ENCODE measurements at regions not wholly inside any gene's neighbourhood (a gene's known extent, or its start where the extent isn't known, plus 50 kb on each side); places are given as distances from the start of the nearest gene placed in this dataset.
"Not testable (repeated sequence)": the region's sequence is repeated elsewhere in the genome, so short reads cannot be mapped to it uniquely, and the experiment has no call there.

DNA sequence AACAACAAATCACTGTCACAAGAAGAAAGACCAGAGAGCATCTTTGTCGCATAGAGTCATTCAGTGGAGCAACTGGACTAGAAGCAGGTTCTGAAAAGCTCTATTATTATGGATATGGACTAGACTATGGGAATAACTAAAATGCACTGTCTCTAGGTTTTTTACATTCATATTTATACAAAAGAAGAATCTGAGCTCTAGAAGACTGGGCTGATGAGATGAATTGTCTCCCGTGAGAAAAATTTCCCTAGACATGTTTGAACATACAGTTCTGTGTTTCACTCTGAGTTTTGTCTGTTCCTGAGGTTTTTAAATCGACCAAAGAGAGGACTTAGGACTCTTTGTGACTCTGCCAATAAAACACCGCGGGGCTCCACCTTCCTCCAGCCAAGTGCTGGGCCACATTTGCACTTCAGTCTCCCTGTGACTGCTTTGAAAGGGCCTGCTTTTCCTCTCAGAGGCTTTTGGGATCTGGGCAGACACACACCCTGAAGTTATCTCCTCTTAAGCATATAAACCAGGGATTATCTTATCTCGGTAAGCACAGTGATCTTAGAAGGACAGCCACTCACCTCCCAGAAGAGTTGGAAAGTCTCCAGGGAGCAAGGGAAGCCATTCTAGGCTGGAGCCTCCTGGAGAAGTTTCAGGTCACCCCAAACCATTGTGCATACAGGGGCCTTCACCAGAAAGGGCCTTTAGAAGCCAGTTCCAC lies 101.0 kb upstream of the JCAD start:
- Histone ChIP-seq H3K27ac (ENCODE audit: low read depth, low read length) (peak overlapping the region; percentile 12), H3K9ac (ENCODE audit: extremely low read depth, low read length, poor library complexity, severe bottlenecking) (no peak overlapping the region), H3K9me3 (ENCODE audit: control insufficient read depth, low read length) (peaks cover 17% of the 10 kb centered on the region), H3K27me3 (ENCODE audit: control insufficient read depth, insufficient read depth, low read length, poor library complexity, severe bottlenecking) (peaks cover 25% of the 10 kb centered on the region), H3K4me1 (ENCODE audit: control insufficient read depth, insufficient read depth, low read length) (no peaks in the 10 kb centered on the region), H3K36me3 (ENCODE audit: control insufficient read depth, insufficient read depth, low read length) (no peaks in the 10 kb centered on the region), H3K4me3 (ENCODE audit: low read length) (peak overlapping the region; percentile 37)
- Mint-ChIP-seq H3K36me3 (ENCODE audit: low read depth) (peaks cover 3% of the 10 kb centered on the region), H3K27ac (no peak overlapping the region), H3K4me1 (peaks cover 12% of the 10 kb centered on the region), H3K9me3 (peaks cover 19% of the 10 kb centered on the region), H3K4me3 (no peak overlapping the region), H3K27me3 (ENCODE audit: insufficient read depth) (peaks cover 44% of the 10 kb centered on the region)
- DNase-seq: peak; percentile 69
- 33 to 41% methylated on average over 3 to 6 of the region's 6 CpGs for WGBS, 2 experiments (ENCODE audit: insufficient coverage in 1 of 2, insufficient read length in 1 of 2)
- TF ChIP-seq, protein P1, sequence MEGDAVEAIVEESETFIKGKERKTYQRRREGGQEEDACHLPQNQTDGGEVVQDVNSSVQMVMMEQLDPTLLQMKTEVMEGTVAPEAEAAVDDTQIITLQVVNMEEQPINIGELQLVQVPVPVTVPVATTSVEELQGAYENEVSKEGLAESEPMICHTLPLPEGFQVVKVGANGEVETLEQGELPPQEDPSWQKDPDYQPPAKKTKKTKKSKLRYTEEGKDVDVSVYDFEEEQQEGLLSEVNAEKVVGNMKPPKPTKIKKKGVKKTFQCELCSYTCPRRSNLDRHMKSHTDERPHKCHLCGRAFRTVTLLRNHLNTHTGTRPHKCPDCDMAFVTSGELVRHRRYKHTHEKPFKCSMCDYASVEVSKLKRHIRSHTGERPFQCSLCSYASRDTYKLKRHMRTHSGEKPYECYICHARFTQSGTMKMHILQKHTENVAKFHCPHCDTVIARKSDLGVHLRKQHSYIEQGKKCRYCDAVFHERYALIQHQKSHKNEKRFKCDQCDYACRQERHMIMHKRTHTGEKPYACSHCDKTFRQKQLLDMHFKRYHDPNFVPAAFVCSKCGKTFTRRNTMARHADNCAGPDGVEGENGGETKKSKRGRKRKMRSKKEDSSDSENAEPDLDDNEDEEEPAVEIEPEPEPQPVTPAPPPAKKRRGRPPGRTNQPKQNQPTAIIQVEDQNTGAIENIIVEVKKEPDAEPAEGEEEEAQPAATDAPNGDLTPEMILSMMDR (conservative IDR thresholded peaks at IDR 0.05): no peak

DNA sequence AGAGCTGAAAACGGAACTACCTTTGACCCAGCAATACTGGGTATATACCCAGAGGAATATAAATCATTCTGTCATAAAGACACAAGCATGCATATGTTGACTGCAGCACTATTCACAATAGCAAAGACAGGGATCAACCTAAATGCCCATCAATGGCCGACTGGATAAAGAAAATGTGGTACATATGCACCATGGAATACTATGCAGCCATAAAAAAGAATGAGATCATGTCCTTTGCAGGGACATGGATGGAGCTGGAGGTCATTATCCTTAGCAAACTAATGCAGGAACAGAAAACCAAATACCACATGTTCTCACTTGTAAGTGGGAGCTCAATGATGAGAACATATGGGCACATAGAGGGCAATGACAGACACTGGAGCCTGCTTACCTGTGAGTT lies 100.2 kb upstream of the JCAD start:
- not testable (repeated sequence) for H3K27ac ChIP-seq (ENCODE audit: low read depth, low read length); H3K4me3 Mint-ChIP-seq; H3K4me3 ChIP-seq (ENCODE audit: low read length); H3K36me3 ChIP-seq (ENCODE audit: control insufficient read depth, insufficient read depth, low read length); H3K4me1 ChIP-seq (ENCODE audit: control insufficient read depth, insufficient read depth, low read length); H3K27ac Mint-ChIP-seq; H3K9ac ChIP-seq (ENCODE audit: extremely low read depth, low read length, poor library complexity, severe bottlenecking); DNase-seq; H3K36me3 Mint-ChIP-seq (ENCODE audit: low read depth)
- Mint-ChIP-seq H3K9me3 (peaks cover 20% of the 10 kb centered on the region), H3K4me1 (peaks cover 12% of the 10 kb centered on the region), H3K27me3 (ENCODE audit: insufficient read depth) (peaks cover 38% of the 10 kb centered on the region)
- WGBS, 2 experiments (ENCODE audit: insufficient coverage in 1 of 2, insufficient read length in 1 of 2): 98 to 100% methylated on average over 1 to 2 of the region's 2 CpGs
- H3K9me3 ChIP-seq (ENCODE audit: control insufficient read depth, low read length): peaks cover 17% of the 10 kb centered on the region
- peaks cover 25% of the 10 kb centered on the region for H3K27me3 ChIP-seq (ENCODE audit: control insufficient read depth, insufficient read depth, low read length, poor library complexity, severe bottlenecking)

DNA sequence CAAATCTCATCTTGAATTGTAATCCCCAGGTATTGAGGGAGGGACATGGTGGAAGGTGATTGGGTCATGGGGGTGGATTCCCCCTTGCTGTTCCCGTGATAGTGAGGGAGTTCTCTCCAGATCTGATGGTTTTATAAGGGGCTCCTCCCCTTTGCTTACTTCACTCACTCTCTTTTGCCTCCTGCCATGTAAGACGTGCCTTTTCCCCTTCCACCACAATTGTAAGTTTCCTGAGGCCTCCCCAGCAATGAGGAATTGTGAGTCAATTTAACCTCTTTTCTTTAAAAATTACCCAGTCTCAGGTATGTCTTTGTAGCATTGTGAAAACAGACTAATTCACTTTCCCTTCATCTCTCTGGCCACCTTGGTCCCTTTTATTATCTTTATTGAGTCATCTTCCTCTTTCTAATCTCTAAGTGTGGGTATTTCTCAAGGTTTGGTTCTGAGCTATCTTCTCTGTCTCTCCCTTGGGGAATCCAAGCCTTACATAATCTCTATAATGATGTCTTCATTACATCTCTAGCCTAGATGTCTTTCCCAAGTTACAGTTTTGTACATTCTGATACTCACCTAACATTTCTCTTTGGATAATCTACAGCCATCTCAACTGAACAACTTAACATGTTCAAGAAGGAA lies 99.1 kb upstream of the JCAD start:
- peaks cover 35% of the 10 kb centered on the region for H3K27me3 Mint-ChIP-seq (ENCODE audit: insufficient read depth)
- peaks cover 18% of the 10 kb centered on the region for H3K9me3 Mint-ChIP-seq
- no peak overlapping the region for H3K4me3 Mint-ChIP-seq
- peaks cover 3% of the 10 kb centered on the region for H3K36me3 Mint-ChIP-seq (ENCODE audit: low read depth)
- 70 to 83% methylated on average over 1 of the region's 2 CpGs for WGBS, 2 experiments (ENCODE audit: insufficient coverage in 1 of 2, insufficient read length in 1 of 2)
- H3K9ac ChIP-seq (ENCODE audit: extremely low read depth, low read length, poor library complexity, severe bottlenecking): no peak overlapping the region
- no peak overlapping the region for H3K27ac ChIP-seq (ENCODE audit: low read depth, low read length)
- no peak overlapping the region for H3K27ac Mint-ChIP-seq
- H3K4me1 Mint-ChIP-seq: peaks cover 12% of the 10 kb centered on the region
- H3K4me3 ChIP-seq (ENCODE audit: low read length): no peak overlapping the region
- no peaks in the 10 kb centered on the region for H3K36me3 ChIP-seq (ENCODE audit: control insufficient read depth, insufficient read depth, low read length)
- peaks cover 11% of the 10 kb centered on the region for H3K9me3 ChIP-seq (ENCODE audit: control insufficient read depth, low read length)
- TF ChIP-seq, protein P1 (conservative IDR thresholded peaks at IDR 0.05): no peak
- no peak for DNase-seq
- peaks cover 25% of the 10 kb centered on the region for H3K27me3 ChIP-seq (ENCODE audit: control insufficient read depth, insufficient read depth, low read length, poor library complexity, severe bottlenecking)
- H3K4me1 ChIP-seq (ENCODE audit: control insufficient read depth, insufficient read depth, low read length): no peaks in the 10 kb centered on the region

Data from endodermal cell (in vitro differentiated cells).